GM12891 (cell line): ENCODE measurements at regions not wholly inside any gene's neighbourhood (a gene's known extent, or its start where the extent isn't known, plus 50 kb on each side); places are given as distances from the start of the nearest gene placed in this dataset.

Experiments
- POLR2A ChIP-seq: IDR thresholded peaks from 2 replicates; pipeline ENCODE4 v1.6.1; 2011; ENCODE audit warnings: low read depth, low read length, control low read depth
- POLR2AphosphoS5 ChIP-seq: IDR thresholded peaks from 2 replicates; pipeline ENCODE4 v1.6.1; 2011; ENCODE audit warnings: low read depth, low read length, control low read depth
- SPI1 ChIP-seq: IDR thresholded peaks from 2 replicates; pipeline ENCODE4 v1.6.1; 2011; ENCODE audit warnings: low read depth, low read length, control low read depth

DNA sequence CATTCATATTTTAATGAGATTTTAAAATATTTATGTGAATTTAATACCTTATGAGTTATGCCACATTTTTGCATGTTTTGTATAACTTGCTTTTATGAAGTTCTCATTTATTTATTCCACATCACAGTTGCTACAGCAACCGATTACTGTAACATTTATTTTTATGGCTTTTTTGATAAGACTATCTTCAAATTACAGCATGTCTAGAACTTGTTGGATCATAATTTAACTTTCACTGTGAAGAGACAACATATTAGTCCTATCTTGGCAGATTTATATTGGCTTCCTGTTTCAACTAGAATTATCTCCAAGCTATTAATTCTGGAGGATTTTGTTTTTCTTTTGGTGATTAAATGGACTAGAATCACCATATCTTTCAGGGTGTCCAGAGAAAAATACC, 793.7 kb upstream of the SLITRK5 start:
- TF ChIP-seq POLR2AphosphoS5 (no peak), SPI1 (no peak), POLR2A (no peak)
